HepG2 (cell line): ENCODE measurements at regions not wholly inside any gene's neighbourhood (a gene's known extent, or its start where the extent isn't known, plus 50 kb on each side); places are given as distances from the start of the nearest gene placed in this dataset.

Experiments
- ATAC-seq: fragments of 200-7000 bp; cut with Tn5 transposase; 3 replicates; pipeline ENCODE4 v1.9.1; 2020; ENCODE audit warnings: mild to moderate bottlenecking, moderate library complexity
- BruUV-seq: library from RNA; stranded (reverse); fragments of 400-500 nt; replicated peaks from 2 replicates; lab custom pipeline; 2021; lab: Mats Ljungman, UMichigan
- CTCF ChIA-PET: fragments of 300-600 bp; formaldehyde crosslinking; extraction: SDS; loops from one replicate; lab custom pipeline; 2021; ENCODE audit warnings: low total read pairs, inconsistent platforms, low intra/inter-chr PET ratio; lab: Yijun Ruan, JAX
- POLR2A ChIA-PET: fragments of 350-600 bp; sonication (Branson Sonifier 250); formaldehyde crosslinking; loops from one replicate; lab custom pipeline; 2020; ENCODE audit warnings: antibody characterized with exemption, inconsistent platforms; lab: Yijun Ruan, JAX
- DNase-seq: peaks from one replicate; pipeline ENCODE4 v3.0.0-alpha.2; 2015; ENCODE audit warnings: low spot score
- FAIRE-seq: peaks from 3 replicates; lab custom pipeline; 2011; peaks lifted over from hg19 to GRCh38; lab: Jason Lieb, UNC
- H2AFZ ChIP-seq: one replicate; pipeline ENCODE4 v1.6.1; 2011; ENCODE audit warnings: low read length, inconsistent platforms
- H3K27ac ChIP-seq: fragments of 300-600 bp; 3 replicates; pipeline ENCODE4 v1.8.0; 2011; ENCODE audit warnings: mixed run types, mild to moderate bottlenecking, mixed read lengths, low read length, inconsistent platforms; ENCODE audit not compliant: insufficient read depth; ENCODE audit errors: extremely low read length
- H3K27me3 ChIP-seq, 2 experiments: fragments of 200-600 bp in 1 of 2; 2 replicates in 1 of 2; 3 replicates in 1 of 2; pipeline versions ENCODE4 v1.6.0 to v1.8.0; 2011; ENCODE audit warnings: low read length in 2 of 2, mild to moderate bottlenecking in 2 of 2, moderate library complexity in 2 of 2, inconsistent platforms in 1 of 2; ENCODE audit not compliant: insufficient read depth in 2 of 2, control insufficient read depth in 1 of 2
- H3K36me3 ChIP-seq, 2 experiments: fragments of 200-600 bp in 1 of 2; replicated peaks in 1 of 2; 2 replicates in 1 of 2; 3 replicates in 1 of 2; pipeline versions ENCODE4 v1.5.1 to v1.8.0; 2011; ENCODE audit warnings: low read length in 2 of 2, inconsistent platforms in 1 of 2; ENCODE audit not compliant: insufficient read depth in 2 of 2, control insufficient read depth in 1 of 2
- H3K4me1 ChIP-seq: 2 replicates; pipeline ENCODE4 v1.5.1; 2012; ENCODE audit warnings: low read length, inconsistent platforms; ENCODE audit not compliant: insufficient read depth
- H3K4me2 ChIP-seq: 2 replicates; pipeline ENCODE4 v1.6.0; 2011; ENCODE audit warnings: low read depth, low read length, inconsistent platforms
- H3K4me3 ChIP-seq, 3 experiments: fragments of 200-600 bp in 1 of 3; sonication (generic), shearing (Covaris generic) in 1 of 3; replicated peaks in 1 of 3; 2 replicates each; pipeline ENCODE4 v1.5.1; 2011 to 2016; ENCODE audit warnings: low read length in 3 of 3, inconsistent platforms in 2 of 3, low read depth in 2 of 3, mild to moderate bottlenecking in 2 of 3, control low read depth in 1 of 3, mixed read lengths in 1 of 3; ENCODE audit not compliant: insufficient read depth in 1 of 3
- H3K79me2 ChIP-seq: one replicate; pipeline ENCODE4 v1.6.1; 2011; ENCODE audit warnings: low read length, inconsistent platforms; ENCODE audit not compliant: insufficient read depth
- H3K9ac ChIP-seq: 2 replicates; pipeline ENCODE4 v1.6.0; 2011; ENCODE audit warnings: mild to moderate bottlenecking, low read depth, low read length, inconsistent platforms; ENCODE audit not compliant: insufficient read depth
- H3K9me3 ChIP-seq: 2 replicates; pipeline ENCODE4 v1.5.1; 2012; ENCODE audit warnings: mild to moderate bottlenecking, low read length
- H4K20me1 ChIP-seq: 2 replicates; pipeline ENCODE4 v1.6.0; 2011; ENCODE audit warnings: inconsistent platforms, mild to moderate bottlenecking, low read length, moderate library complexity; ENCODE audit not compliant: insufficient read depth
- CTCF ChIP-seq: sonication (generic); formaldehyde crosslinking; IDR thresholded peaks from 2 replicates; pipeline ENCODE4 v1.5.0; 2020; ENCODE audit warnings: mild to moderate bottlenecking, missing genetic modification reagents, moderate library complexity
- ETV5 ChIP-seq: IDR thresholded peaks from 2 replicates; pipeline ENCODE4 v1.6.1; 2018; ENCODE audit warnings: missing biosample characterization, missing genetic modification reagents, inconsistent platforms, borderline replicate concordance
- RFX3 ChIP-seq: IDR thresholded peaks from 2 replicates; pipeline ENCODE4 v1.6.1; 2016; ENCODE audit warnings: missing biosample characterization, missing genetic modification reagents
- STAG1 ChIP-seq: sonication (generic); formaldehyde crosslinking; IDR thresholded peaks from 2 replicates; pipeline ENCODE4 v1.4.0; 2020; ENCODE audit warnings: missing genetic modification reagents
- ZNF333 ChIP-seq: sonication (generic); formaldehyde crosslinking; IDR thresholded peaks from 2 replicates; pipeline ENCODE4 v1.4.0; 2020; ENCODE audit warnings: mild to moderate bottlenecking, missing genetic modification reagents, borderline replicate concordance
- ZNF574 ChIP-seq: sonication (generic); formaldehyde crosslinking; IDR thresholded peaks from 2 replicates; pipeline ENCODE4 v1.4.0; 2020; ENCODE audit warnings: missing genetic modification reagents
- WGBS: methylation state at CpG from one replicate; pipeline ENCODE4 v1.1.6; 2017; ENCODE audit warnings: low lambda C conversion rate; 5-methylcytosine and 5-hydroxymethylcytosine counted together
- in situ Hi-C: cut with HindIII; loops from 2 replicates; pipeline ENCODE4 v1.10.0; 2017; ENCODE audit warnings: low pct_unique_long_range_greater_than_20kb; ENCODE audit not compliant: extremely low pct_ligation_motif_present
- intact Hi-C: fragments of 100-400 bp; cut with micrococcal nuclease; formaldehyde crosslinking; loops from one replicate; pipeline ENCODE4 v1.10.0; 2022; ENCODE audit not compliant: unreplicated experiment

- FAIRE-seq (no peak), ATAC-seq (no peak; the same call in 2 of the 3 replicates), DNase-seq (no peak)
- Histone ChIP-seq H3K27me3 (no peaks in the 10 kb centered on the region; a peak in 1 of 5 replicates), H3K4me3 (no peak overlapping the region), H3K4me1 (peaks cover 5% of the 10 kb centered on the region; the same call in 1 of the 2 replicates), H2AFZ (no peak overlapping the region), H3K27ac (no peak overlapping the region), H4K20me1 (no peaks in the 10 kb centered on the region), H3K9ac (no peak overlapping the region), H3K36me3 (no peaks in the 10 kb centered on the region), H3K79me2 (no peaks in the 10 kb centered on the region), H3K4me2 (no peak overlapping the region), H3K9me3 (no peaks in the 10 kb centered on the region)
- in situ Hi-C loops (no loop called here), intact Hi-C loops (loop anchor here (5.0 kb wide), 1 partner anchor 270 kb away; no protein-coding TSS in a partner anchor)
- POLR2A ChIA-PET, result no interaction called here
- CTCF ChIA-PET, result no interaction called here
- BruUV-seq, result no TSS peak
- WGBS, result 87% methylated on average over 7 of the region's 8 CpGs
- TF ChIP-seq ZNF333 (CRISPR knock-in tag), result no peak
- TF ChIP-seq ZNF574 (CRISPR knock-in tag), result no peak
- TF ChIP-seq RFX3 (CRISPR knock-in tag), result no peak
- TF ChIP-seq CTCF (CRISPR knock-in tag), result peak; percentile 30; the same call in 1 of the 2 replicates
- TF ChIP-seq ETV5 (CRISPR knock-in tag), result no peak
- TF ChIP-seq STAG1 (CRISPR knock-in tag), result peak; percentile 66
Measured at GRCh38 chr1:87682565-87682964, 353.9 kb downstream of the LMO4 start.
